Endodermal cell (in vitro differentiated cells): ENCODE measurements at regions not wholly inside any gene's neighbourhood (a gene's known extent, or its start where the extent isn't known, plus 50 kb on each side); places are given as distances from the start of the nearest gene placed in this dataset.

Experiments used
- DNase-seq: peaks from one replicate; pipeline ENCODE4 v3.0.0-alpha.2; 2017
- H3K27ac ChIP-seq: 2 replicates; pipeline ENCODE4 v1.5.1; 2013; ENCODE audit warnings: mild to moderate bottlenecking, low read depth, low read length, moderate library complexity
- H3K27me3 ChIP-seq: 2 replicates; pipeline ENCODE4 v1.6.1; 2013; ENCODE audit warnings: mild to moderate bottlenecking, low read length, moderate library complexity; ENCODE audit not compliant: insufficient read depth, control insufficient read depth, poor library complexity, severe bottlenecking
- H3K36me3 ChIP-seq: 2 replicates; pipeline ENCODE4 v1.7.0; 2013; ENCODE audit warnings: mild to moderate bottlenecking, low read length, moderate library complexity; ENCODE audit not compliant: control insufficient read depth, insufficient read depth
- H3K4me1 ChIP-seq: one replicate; pipeline ENCODE4 v1.7.0; 2013; ENCODE audit warnings: low read length; ENCODE audit not compliant: control insufficient read depth, insufficient read depth
- H3K4me3 ChIP-seq: 2 replicates; pipeline ENCODE4 v1.5.1; 2013; ENCODE audit warnings: mild to moderate bottlenecking, low read length, moderate library complexity
- H3K9ac ChIP-seq: 2 replicates; pipeline ENCODE4 v1.6.1; 2013; ENCODE audit warnings: mild to moderate bottlenecking, low read length, moderate library complexity; ENCODE audit not compliant: poor library complexity, severe bottlenecking; ENCODE audit errors: extremely low read depth
- H3K9me3 ChIP-seq: 2 replicates; pipeline ENCODE4 v1.6.1; 2013; ENCODE audit warnings: mild to moderate bottlenecking, low read length, moderate library complexity; ENCODE audit not compliant: control insufficient read depth
- H3K27ac Mint-ChIP-seq: 2 replicates; pipeline ENCODE4 v1.8.0; 2020; ENCODE audit warnings: mixed read lengths
- H3K27me3 Mint-ChIP-seq: 2 replicates; pipeline ENCODE4 v1.8.0; 2021; ENCODE audit warnings: mild to moderate bottlenecking, mixed read lengths; ENCODE audit not compliant: insufficient read depth
- H3K36me3 Mint-ChIP-seq: 2 replicates; pipeline ENCODE4 v1.8.0; 2020; ENCODE audit warnings: low read depth, mixed read lengths
- H3K4me1 Mint-ChIP-seq: 2 replicates; pipeline ENCODE4 v1.8.0; 2020; ENCODE audit warnings: mixed read lengths
- H3K4me3 Mint-ChIP-seq: 2 replicates; pipeline ENCODE4 v1.8.0; 2020; ENCODE audit warnings: mild to moderate bottlenecking, moderate library complexity, mixed read lengths
- H3K9me3 Mint-ChIP-seq: 2 replicates; pipeline ENCODE4 v1.8.0; 2020; ENCODE audit warnings: mild to moderate bottlenecking, mixed read lengths
- WGBS, 2 experiments: methylation state at CpG; one replicate each; pipeline versions ENCODE4 v1.1.5 to v1.1.7; 2013; ENCODE audit warnings: missing lambda C conversion rate in 2 of 2, mixed read lengths in 1 of 2; ENCODE audit not compliant: insufficient coverage in 1 of 2, insufficient read length in 1 of 2; 5-methylcytosine and 5-hydroxymethylcytosine counted together
- TF ChIP-seq, protein P1 (sequence below): fragments of 200-600 bp; sonication (generic); conservative IDR thresholded peaks from 2 replicates; pipeline ENCODE4 v1.5.0; 2021; ENCODE audit warnings: antibody characterized with exemption, mild to moderate bottlenecking

DNA sequence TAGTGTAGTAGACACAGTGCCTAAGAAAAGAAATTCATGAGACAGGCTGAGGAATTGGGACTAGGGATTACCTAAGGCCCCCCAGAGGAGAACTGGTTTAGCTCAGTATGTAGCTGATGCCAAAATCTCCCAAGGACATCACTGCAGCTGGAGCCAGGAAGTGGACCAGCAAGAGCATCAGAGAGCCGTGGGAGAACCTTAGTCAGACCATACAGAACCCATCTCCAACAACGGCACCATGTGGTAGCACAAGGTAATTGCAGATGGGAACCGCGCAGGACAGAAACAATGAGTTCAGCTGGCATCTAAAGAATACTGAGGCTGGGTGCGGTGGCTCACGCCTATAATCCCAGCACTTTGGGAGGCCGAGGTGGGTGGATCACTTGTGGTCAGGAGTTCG, 81.7 kb downstream of the WNT5A start:
- DNase-seq, result peak; percentile 92
- peaks cover 1% of the 10 kb centered on the region for H3K9me3 Mint-ChIP-seq
- H3K4me3 Mint-ChIP-seq, result no peak overlapping the region
- H3K36me3 Mint-ChIP-seq, result no peaks in the 10 kb centered on the region
- peaks cover 4% of the 10 kb centered on the region for H3K27me3 Mint-ChIP-seq
- H3K4me1 ChIP-seq, result no peaks in the 10 kb centered on the region
- 56 to 65% methylated on average over 4 to 8 of the region's 8 CpGs for WGBS, 2 experiments
- TF ChIP-seq, protein P1, sequence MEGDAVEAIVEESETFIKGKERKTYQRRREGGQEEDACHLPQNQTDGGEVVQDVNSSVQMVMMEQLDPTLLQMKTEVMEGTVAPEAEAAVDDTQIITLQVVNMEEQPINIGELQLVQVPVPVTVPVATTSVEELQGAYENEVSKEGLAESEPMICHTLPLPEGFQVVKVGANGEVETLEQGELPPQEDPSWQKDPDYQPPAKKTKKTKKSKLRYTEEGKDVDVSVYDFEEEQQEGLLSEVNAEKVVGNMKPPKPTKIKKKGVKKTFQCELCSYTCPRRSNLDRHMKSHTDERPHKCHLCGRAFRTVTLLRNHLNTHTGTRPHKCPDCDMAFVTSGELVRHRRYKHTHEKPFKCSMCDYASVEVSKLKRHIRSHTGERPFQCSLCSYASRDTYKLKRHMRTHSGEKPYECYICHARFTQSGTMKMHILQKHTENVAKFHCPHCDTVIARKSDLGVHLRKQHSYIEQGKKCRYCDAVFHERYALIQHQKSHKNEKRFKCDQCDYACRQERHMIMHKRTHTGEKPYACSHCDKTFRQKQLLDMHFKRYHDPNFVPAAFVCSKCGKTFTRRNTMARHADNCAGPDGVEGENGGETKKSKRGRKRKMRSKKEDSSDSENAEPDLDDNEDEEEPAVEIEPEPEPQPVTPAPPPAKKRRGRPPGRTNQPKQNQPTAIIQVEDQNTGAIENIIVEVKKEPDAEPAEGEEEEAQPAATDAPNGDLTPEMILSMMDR, result peak; percentile 85
- H3K9me3 ChIP-seq, result no peaks in the 10 kb centered on the region
- H3K27me3 ChIP-seq, result peaks cover 5% of the 10 kb centered on the region
- H3K4me3 ChIP-seq, result no peak overlapping the region
- H3K27ac Mint-ChIP-seq, result no peak overlapping the region
- no peak overlapping the region for H3K9ac ChIP-seq
- H3K36me3 ChIP-seq, result no peaks in the 10 kb centered on the region
- H3K27ac ChIP-seq, result no peak overlapping the region
- no peaks in the 10 kb centered on the region for H3K4me1 Mint-ChIP-seq

DNA sequence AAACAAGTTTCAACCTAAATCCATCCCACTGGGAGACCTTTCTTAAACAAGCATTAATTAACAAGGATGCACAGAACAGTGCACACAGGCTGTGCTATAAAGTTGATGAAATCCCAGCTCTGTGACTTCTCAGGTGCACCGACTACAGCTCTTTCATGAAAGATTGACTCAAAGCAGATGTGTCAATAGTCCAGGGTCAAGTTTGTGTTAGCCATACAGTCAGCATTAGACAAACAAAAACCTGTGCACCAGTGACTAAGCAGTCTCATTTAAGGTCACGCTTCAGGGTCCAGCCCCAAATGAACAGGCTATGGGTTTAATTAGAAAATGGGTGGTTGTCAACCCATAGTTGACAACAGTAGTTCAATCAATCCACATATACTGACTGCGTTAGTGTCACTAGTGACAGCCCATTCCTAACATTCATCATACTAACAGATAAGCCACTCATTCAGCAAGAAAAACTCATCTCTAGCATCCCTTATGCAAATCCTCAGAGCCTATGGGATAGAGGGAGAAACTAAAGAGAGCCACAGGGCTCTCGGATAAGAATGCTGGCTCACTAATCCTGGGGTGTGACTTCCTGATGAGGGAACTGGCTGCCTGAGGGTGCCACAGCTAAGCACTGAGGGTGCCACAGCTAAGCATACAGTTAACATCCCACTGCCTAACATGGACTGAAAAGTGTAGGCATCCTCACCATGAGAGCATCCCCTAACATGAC, 84.1 kb downstream of the WNT5A start:
- TF ChIP-seq, protein P1, result no peak
- no peak overlapping the region for H3K4me3 ChIP-seq

GRCh38 chr3:55380561-55380960, 106.5 kb downstream of the WNT5A start:
- Histone ChIP-seq H3K4me3 (no peak overlapping the region), H3K9me3 (no peaks in the 10 kb centered on the region), H3K4me1 (no peaks in the 10 kb centered on the region), H3K27ac (no peak overlapping the region), H3K27me3 (no peaks in the 10 kb centered on the region), H3K9ac (no peak overlapping the region), H3K36me3 (no peaks in the 10 kb centered on the region)
- H3K27me3 Mint-ChIP-seq, result no peaks in the 10 kb centered on the region
- H3K4me1 Mint-ChIP-seq, result no peaks in the 10 kb centered on the region
- DNase-seq, result no peak
- no peak overlapping the region for H3K27ac Mint-ChIP-seq
- H3K9me3 Mint-ChIP-seq, result no peaks in the 10 kb centered on the region
- H3K4me3 Mint-ChIP-seq, result no peak overlapping the region
- TF ChIP-seq, protein P1, result no peak
- no peaks in the 10 kb centered on the region for H3K36me3 Mint-ChIP-seq

More for the DNA sequence above, 84.1 kb downstream of the WNT5A start:
- no peaks in the 10 kb centered on the region for H3K27me3 ChIP-seq
- DNase-seq, result no peak
- Mint-ChIP-seq H3K27me3 (peaks cover 2% of the 10 kb centered on the region), H3K4me3 (no peak overlapping the region), H3K4me1 (no peaks in the 10 kb centered on the region), H3K36me3 (no peaks in the 10 kb centered on the region), H3K9me3 (peaks cover 1% of the 10 kb centered on the region), H3K27ac (no peak overlapping the region)
- H3K9me3 ChIP-seq, result no peaks in the 10 kb centered on the region
- no peak overlapping the region for H3K27ac ChIP-seq
- H3K4me1 ChIP-seq, result no peaks in the 10 kb centered on the region
- 83 to 85% methylated on average over 3 to 4 of the region's 4 CpGs for WGBS, 2 experiments
- H3K36me3 ChIP-seq, result no peaks in the 10 kb centered on the region
- no peak overlapping the region for H3K9ac ChIP-seq
